GM21786 (cell line): ENCODE measurements at regions not wholly inside any gene's neighbourhood (a gene's known extent, or its start where the extent isn't known, plus 50 kb on each side); places are given as distances from the start of the nearest gene placed in this dataset.

Experiments used
- ATAC-seq: cut with Tn5 transposase; IDR thresholded peaks from one replicate; pipeline ENCODE4 v1.9.1; 2021; ENCODE audit not compliant: unreplicated experiment

GRCh38 chr3:66800941-66801545, 197.1 kb upstream of the KBTBD8 start:
- no peak for ATAC-seq

- ATAC-seq = no peak
Measured at GRCh38 chr3:66803206-66803605, 194.9 kb upstream of the KBTBD8 start.

DNA sequence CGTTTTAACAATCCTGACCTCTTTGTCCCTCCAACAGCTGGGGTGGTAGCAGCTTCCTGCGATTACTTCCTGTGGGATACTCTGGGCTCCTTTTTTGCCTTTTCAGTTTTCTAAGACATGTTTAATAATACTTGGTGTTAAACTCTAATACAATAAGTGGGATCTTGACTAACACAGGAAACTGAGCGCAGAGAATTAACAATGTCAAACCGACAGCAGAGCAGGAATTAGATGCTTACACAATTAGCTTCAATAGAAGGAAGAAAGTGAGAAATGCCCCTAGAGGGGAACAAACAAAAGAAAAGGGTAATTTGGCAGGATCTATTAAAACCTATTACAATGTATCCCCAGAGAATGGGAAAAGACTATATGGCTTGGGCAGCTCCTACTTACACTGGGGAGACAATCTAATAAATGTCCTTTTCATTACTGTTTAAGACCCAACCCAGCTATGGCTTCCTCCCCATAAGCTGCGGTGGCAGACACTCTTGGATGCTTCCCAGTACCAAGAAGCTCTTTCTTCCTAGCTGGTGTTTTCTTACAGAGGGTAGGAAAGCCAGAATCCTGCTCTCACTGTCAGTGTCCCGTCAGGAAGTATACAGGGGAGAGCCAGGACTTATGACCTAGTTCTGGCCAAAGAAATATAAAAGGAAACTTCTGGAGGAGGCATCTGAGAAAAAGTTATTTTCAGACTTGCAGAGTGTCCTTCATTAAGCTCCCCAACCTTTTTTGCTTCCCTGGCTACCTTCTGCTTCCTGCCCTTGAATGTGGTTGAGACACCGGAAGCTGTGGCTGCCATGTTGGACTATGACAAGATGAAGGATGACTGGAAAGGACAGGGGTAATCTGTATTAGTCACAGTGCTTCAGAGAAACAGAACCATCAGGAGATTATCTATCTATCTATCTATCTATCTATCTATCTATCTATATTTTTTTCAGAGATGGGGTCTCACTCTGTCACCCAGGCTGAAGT, 194.1 kb upstream of the KBTBD8 start:
- ATAC-seq = no peak

DNA sequence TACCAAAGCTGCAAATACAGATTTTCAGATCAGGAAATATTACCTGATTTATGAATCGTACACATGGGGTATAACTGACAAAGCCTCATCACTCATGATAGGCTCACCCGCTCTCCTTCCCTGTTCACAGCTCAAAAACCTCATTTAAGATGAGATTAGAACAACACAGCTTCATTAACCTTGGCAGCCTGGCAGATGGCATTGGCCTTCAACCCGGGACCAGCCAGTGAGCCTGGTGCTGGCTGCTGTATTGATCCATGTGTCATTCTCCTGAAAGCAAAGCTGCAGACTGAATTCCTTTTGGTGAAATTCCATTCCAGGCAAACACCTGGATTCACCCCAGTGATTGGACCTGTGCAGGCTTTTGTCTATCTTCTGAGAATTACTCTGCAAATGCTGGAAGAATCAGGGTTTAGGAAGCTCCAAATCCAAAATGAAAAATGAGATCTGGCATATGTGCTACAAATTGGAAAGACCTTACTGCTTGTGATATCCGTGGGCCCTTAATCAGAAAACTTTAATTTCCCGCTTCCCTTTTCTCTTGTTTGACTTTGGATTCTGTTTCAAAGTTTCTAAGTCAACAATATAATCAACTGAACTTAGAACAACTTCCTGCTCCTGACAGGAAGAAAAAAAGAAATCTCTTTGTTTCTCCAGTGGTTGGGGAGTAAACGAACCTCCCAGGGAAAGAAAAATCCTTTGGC, 189.1 kb upstream of the KBTBD8 start:
- ATAC-seq = no peak

- ATAC-seq = no peak
Measured at GRCh38 chr3:66809595-66809958, 188.5 kb upstream of the KBTBD8 start.

DNA sequence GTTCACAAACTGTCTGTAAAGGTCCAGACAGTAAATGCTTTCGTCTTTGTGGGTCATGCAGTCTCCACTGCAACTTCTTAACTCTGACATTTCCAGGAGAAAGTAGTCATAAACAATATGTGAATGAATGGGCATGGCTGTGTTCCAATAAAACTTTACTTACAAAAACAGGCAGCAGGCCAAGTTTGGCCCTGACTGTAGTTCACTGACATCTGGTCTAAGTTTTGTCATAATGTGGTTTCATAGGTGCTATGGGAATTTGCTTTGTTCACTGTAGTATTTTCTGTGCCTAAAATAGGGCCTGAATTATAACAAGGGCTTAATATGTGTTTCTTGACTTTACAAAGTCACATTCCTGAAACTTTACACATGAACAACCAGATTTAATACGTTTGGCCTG, 186.0 kb upstream of the KBTBD8 start:
- ATAC-seq = no peak

DNA sequence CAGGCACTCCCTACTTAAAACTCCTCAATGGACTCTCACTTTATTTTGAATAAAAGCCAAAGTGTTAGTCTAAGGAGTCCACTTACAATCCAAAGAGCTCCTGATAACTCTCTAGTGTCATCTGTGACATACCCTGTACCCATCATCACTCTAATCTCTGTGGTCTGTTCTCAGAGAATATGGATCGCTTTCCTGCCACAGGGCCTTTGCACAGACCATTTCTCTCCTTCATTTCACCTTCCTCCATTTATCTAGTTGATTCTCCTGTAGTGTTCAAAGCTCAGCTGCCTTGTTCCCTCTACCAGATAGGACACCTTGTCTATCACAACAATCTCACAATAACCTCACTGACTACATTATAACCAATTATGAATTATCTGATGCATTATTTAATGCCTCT, 185.4 kb upstream of the KBTBD8 start:
- ATAC-seq = no peak

DNA sequence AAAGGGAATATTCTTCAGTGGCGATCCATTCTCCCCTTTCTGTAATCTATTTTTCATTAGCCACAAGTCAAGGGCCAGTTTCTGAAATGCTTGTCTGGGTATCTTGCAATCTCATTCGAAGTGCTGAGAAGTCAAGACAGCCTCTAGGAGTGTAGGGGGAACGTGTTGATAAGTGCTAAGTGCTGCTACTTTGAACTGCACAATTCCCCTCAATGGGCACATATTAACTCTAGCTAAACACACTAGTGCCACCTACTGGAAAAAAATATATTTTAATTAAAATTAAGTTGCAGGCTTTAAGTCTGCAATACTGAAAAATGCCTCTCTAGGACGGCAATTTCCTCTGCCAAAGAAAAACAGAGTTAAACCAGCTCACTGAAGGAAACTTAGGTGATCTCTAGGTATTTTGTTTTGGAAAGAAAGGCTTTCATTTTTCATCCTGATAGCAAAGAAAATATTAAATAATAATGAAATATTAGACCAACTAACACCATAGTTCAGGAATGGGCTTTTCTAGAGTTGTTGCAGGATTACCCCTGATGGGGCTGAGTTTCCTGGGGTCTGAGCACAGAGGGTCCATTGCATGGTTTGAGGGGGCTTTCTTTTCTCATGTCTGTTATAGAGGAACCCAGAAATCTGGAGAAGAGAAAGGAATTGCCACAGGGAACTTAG, 181.9 kb upstream of the KBTBD8 start:
- ATAC-seq = no peak

GRCh38 chr3:66817951-66818557, 180.1 kb upstream of the KBTBD8 start:
- ATAC-seq = no peak

DNA sequence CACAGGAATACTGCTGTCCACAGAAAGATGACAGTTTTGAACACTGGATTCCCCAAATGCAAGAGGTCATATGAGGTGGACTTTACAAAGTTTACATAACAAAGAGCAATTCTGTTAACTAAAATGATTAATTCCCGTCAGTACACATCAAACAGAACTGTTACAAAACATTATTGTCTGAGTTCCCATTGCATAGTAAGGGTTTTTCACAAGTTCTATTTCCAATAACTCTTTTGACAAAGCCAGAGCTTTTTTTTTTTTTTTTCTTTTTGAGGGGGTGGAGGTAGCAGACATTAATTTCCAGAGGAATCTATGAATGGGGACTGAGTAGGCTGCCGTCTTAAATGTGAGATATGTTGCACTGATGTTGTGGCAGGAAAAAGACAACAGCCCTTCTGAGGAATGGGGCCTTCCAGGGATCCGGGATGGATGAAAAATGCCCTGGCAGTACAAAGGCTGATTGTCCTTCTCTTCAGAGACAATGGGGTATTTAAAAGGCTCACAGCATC, 178.1 kb upstream of the KBTBD8 start:
- no peak for ATAC-seq

DNA sequence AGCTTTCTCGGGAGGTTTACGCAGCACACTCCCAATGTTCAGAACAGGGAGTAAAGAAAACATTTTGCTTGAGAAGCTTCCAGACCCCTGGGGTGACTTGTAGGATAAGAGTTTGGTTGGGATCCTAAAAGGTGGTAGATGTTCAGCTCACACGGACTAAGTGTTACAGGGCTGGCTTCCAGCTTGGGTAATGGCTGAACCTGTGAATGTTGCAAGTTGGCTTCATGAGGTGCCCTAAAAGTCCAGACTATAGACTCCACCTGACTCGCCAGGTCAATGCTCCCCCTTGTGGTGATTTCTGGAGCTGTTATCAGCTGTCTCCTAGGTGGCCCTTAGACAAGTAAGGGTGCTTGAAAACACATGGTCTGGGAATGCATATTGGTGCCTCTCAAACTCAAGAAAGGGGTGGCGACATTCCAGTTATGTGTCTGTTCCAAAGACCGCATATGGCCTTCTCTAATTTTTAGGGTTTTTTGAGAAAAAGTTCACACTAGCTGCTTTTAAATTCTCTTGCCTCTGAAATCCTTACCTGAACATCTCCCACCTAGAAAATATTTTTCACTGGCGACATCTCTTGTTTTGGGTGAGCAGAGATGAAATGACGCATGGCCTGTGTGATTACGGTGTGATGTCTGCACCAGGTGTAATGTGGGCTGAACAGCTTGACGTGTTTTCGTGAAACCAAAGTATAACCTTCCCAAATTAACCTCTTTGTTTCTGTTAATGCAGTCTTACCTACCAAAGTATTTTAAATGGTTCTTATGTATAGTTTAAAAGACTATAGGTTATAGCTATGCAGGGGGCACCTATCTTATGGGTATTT, 175.7 kb upstream of the KBTBD8 start:
- peak; percentile 92 for ATAC-seq

GRCh38 chr3:66823009-66823397, 175.1 kb upstream of the KBTBD8 start:
- no peak for ATAC-seq

DNA sequence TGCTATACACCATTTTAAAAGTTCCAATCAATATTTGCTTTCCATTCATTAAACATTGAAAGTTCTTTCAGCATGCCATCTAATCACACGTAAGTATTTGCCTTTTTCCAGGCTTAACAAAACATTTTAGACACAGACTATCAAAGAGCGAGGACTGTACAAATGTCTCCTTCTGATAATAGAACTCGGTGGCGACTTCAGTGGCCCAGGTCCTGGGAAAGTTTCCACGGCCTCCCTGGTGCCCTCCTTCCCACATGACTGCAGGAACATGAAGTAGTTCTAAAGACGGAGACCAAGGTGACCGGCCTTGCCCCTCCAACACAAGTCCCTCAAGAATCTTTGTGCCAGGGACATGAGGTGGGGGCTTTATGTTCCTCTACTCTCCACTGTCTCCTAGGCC, 174.6 kb upstream of the KBTBD8 start:
- ATAC-seq = no peak

- no peak for ATAC-seq
Measured at GRCh38 chr3:66825375-66825774, 172.7 kb upstream of the KBTBD8 start.

- no peak for ATAC-seq
Measured at GRCh38 chr3:66827726-66828125, 170.4 kb upstream of the KBTBD8 start.

- ATAC-seq = no peak
Measured at GRCh38 chr3:66828303-66828702, 169.8 kb upstream of the KBTBD8 start.

DNA sequence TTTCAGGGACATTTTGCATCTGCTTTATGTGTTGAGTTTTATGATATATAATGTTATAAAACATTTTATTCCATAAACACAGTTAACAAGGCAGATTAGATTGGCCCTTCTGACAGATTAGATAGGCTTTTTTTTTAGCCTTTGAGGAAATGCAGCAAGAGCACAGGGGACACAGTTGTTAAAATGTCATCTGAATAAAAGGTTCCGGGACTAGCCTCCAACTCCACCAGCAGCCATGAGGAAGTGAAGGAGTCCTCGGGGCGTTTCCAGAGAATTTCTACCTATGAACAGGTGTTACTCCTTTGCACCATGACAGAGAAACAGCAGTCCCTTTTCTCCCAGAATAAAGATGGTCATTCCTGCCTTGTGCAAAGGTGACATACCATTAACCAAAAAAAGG, 167.8 kb upstream of the KBTBD8 start:
- no peak for ATAC-seq

DNA sequence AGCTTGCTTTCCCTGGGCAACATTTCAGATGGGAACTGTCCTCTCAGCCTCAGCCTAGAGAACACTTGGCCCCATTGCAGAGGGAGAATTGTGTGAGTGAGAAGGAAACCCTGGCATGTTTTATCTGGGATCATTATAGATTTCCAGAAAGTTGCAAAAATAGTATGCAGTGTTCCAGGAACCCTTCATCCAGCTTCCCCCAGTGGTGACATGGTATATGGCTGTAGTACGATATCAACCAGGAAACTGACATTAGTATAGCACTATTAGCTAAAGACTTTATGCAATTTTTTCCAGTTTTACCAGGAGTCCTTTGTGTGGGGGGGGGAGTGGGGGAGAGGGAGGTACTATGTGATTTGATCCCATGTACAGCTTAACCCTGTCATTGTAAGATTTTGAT, 166.2 kb upstream of the KBTBD8 start:
- ATAC-seq = no peak

GRCh38 chr3:66836363-66837152, 161.5 kb upstream of the KBTBD8 start:
- no peak for ATAC-seq
